ENCODE measurements at regions not wholly inside any gene's neighbourhood (a gene's known extent, or its start where the extent isn't known, plus 50 kb on each side); places are given as distances from the start of the nearest gene placed in this dataset.

GRCh38 chr2:152823905-152824304, 105.5 kb downstream of the ARL6IP6 start:
- in situ Hi-C loops (cut with MboI; ENCODE audit: low pct_unique_long_range_greater_than_20kb, low sequenced_read_pairs, unreplicated experiment), result no loop called here
- no peak for DNase-seq (ENCODE audit: low spot score)
- no peak for TF ChIP-seq CTCF (IDR thresholded peaks at IDR 0.05; ENCODE audit: extremely low read depth, insufficient read depth, missing control alignments)

GRCh38 chr2:152822676-152823075, 104.3 kb downstream of the ARL6IP6 start:
- DNase-seq (ENCODE audit: low spot score), result no peak
- in situ Hi-C loops (cut with MboI; ENCODE audit: low pct_unique_long_range_greater_than_20kb, low sequenced_read_pairs, unreplicated experiment), result no loop called here
- no peak for TF ChIP-seq CTCF (IDR thresholded peaks at IDR 0.05; ENCODE audit: extremely low read depth, insufficient read depth, missing control alignments)

GRCh38 chr2:152820048-152820447, 101.6 kb downstream of the ARL6IP6 start:
- DNase-seq (ENCODE audit: low spot score), result no peak
- in situ Hi-C loops (cut with MboI; ENCODE audit: low pct_unique_long_range_greater_than_20kb, low sequenced_read_pairs, unreplicated experiment), result no loop called here
- no peak for TF ChIP-seq CTCF (IDR thresholded peaks at IDR 0.05; ENCODE audit: extremely low read depth, insufficient read depth, missing control alignments)

DNA sequence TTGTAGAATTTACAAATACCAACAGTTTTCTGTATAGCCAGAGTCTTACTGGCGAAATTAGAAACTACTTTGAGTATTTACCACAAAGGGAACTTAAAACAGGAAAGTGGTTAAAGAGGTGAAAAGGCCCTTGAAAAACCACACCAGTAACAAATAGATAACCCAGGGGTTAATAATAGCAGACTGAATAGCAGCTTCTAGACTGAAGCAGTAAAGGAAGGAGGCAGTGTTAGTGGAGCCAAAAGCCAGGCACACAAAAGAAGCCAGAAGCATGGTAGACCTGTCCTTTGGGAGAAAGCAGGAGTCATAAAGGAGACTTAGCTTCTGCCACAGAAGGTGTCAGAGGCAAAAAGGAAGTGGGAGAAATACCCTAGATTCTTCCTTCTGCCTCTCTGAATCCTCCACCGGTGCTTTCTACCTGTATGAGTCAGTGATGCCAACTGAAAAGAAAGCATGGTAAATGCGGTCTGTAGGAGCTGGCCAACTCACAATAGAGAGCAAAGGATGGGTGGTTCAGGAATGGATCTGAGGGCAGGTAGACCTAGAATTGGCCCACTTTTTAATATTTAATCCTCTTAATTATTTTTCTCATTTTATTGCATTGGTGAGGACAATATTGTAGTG, 97.3 kb downstream of the ARL6IP6 start:
- in situ Hi-C loops (cut with MboI; ENCODE audit: low pct_unique_long_range_greater_than_20kb, low sequenced_read_pairs, unreplicated experiment), result no loop called here
- TF ChIP-seq CTCF (IDR thresholded peaks at IDR 0.05; ENCODE audit: extremely low read depth, insufficient read depth, missing control alignments), result no peak
- no peak for DNase-seq (ENCODE audit: low spot score)

GRCh38 chr2:152814475-152815030, 96.1 kb downstream of the ARL6IP6 start:
- no peak for DNase-seq (ENCODE audit: low spot score)
- in situ Hi-C loops (cut with MboI; ENCODE audit: low pct_unique_long_range_greater_than_20kb, low sequenced_read_pairs, unreplicated experiment), result no loop called here
- TF ChIP-seq CTCF (IDR thresholded peaks at IDR 0.05; ENCODE audit: extremely low read depth, insufficient read depth, missing control alignments), result no peak

- DNase-seq (ENCODE audit: low spot score), result no peak
- in situ Hi-C loops (cut with MboI; ENCODE audit: low pct_unique_long_range_greater_than_20kb, low sequenced_read_pairs, unreplicated experiment), result no loop called here
- TF ChIP-seq CTCF (IDR thresholded peaks at IDR 0.05; ENCODE audit: extremely low read depth, insufficient read depth, missing control alignments), result no peak
Observed at GRCh38 chr2:152813351-152813750, 94.9 kb downstream of the ARL6IP6 start.

Data from GM13977 (cell line).